B cell (primary cell): ENCODE measurements at regions not wholly inside any gene's neighbourhood (a gene's known extent, or its start where the extent isn't known, plus 50 kb on each side); places are given as distances from the start of the nearest gene placed in this dataset.

ENCODE experiments used
- ATAC-seq: fragments of 200-7000 bp; cut with Tn5 transposase; one replicate; pipeline ENCODE4 v1.10.0; 2021; ENCODE audit warnings: low read depth, mild to moderate bottlenecking, moderate number of reproducible peaks, moderate library complexity
- CTCF ChIA-PET: fragments of 350-600 bp; sonication (Branson Sonifier 250); formaldehyde crosslinking; loops from one replicate; lab custom pipeline; 2021; ENCODE audit warnings: antibody characterized with exemption, inconsistent platforms; lab: Charles Lee
- POLR2A ChIA-PET: fragments of 350-600 bp; sonication (Branson Sonifier 250); formaldehyde crosslinking; loops from one replicate; lab custom pipeline; 2021; ENCODE audit warnings: antibody characterized with exemption; lab: Charles Lee
- DNase-seq: peaks from one replicate; pipeline ENCODE4 v3.0.0; 2013
- H2AFZ ChIP-seq: 2 replicates; pipeline ENCODE4 v1.6.1; 2012; ENCODE audit warnings: mild to moderate bottlenecking, low read depth, low read length; ENCODE audit not compliant: insufficient read depth, poor library complexity, severe bottlenecking
- H3K27ac ChIP-seq, 2 donors: 1 replicate in 1 of 2; 2 replicates in 1 of 2; pipeline ENCODE4 v1.5.1; 2012 to 2013; ENCODE audit warnings: low read length in 2 of 2, mild to moderate bottlenecking in 2 of 2, moderate library complexity in 1 of 2
- H3K27me3 ChIP-seq, 4 experiments: fragments of 200-600 bp in 1 of 4; sonication (generic) in 1 of 4; replicated peaks in 1 of 4; 1 replicate in 2 of 4; 2 replicates in 2 of 4; pipeline versions ENCODE4 v1.6.1 to v1.7.0; 2013 to 2016; ENCODE audit warnings: low read length in 3 of 4, mild to moderate bottlenecking in 2 of 4, mixed read lengths in 1 of 4, moderate library complexity in 1 of 4; ENCODE audit not compliant: insufficient read depth in 4 of 4, control insufficient read depth in 3 of 4; ENCODE audit errors: control extremely low read depth in 1 of 4
- H3K36me3 ChIP-seq, 2 experiments: replicated peaks in 1 of 2; 1 replicate in 1 of 2; 2 replicates in 1 of 2; pipeline versions ENCODE4 v1.6.1 to v1.7.1; 2013; ENCODE audit warnings: low read length in 1 of 2; ENCODE audit not compliant: insufficient read depth in 2 of 2, control insufficient read depth in 1 of 2; ENCODE audit errors: control extremely low read depth in 1 of 2, extremely low read depth in 1 of 2
- H3K4me1 ChIP-seq, 2 donors: fragments of 200-600 bp in 1 of 2; sonication (generic) in 1 of 2; 1 replicate in 1 of 2; 2 replicates in 1 of 2; pipeline versions ENCODE4 v1.5.1 to v1.6.1; 2013 to 2017; ENCODE audit warnings: low read length in 2 of 2; ENCODE audit not compliant: control insufficient read depth in 2 of 2, insufficient read depth in 2 of 2
- H3K4me2 ChIP-seq: replicated peaks from 2 replicates; pipeline ENCODE3; 2012; ENCODE audit warnings: mild to moderate bottlenecking, low read depth, low read length; ENCODE audit not compliant: poor library complexity, severe bottlenecking
- H3K4me3 ChIP-seq, 5 experiments: fragments of 200-600 bp in 1 of 5; sonication (generic) in 1 of 5; 1 replicate in 3 of 5; 2 replicates in 2 of 5; pipeline versions ENCODE4 v1.5.1 to v1.7.0; 2011 to 2016; ENCODE audit warnings: low read length in 4 of 5, mild to moderate bottlenecking in 4 of 5, low read depth in 2 of 5, control low read depth in 1 of 5, moderate library complexity in 1 of 5; ENCODE audit not compliant: insufficient read depth in 1 of 5; ENCODE audit errors: control extremely low read depth in 1 of 5, extremely low read depth in 1 of 5
- H3K79me2 ChIP-seq: fragments of 200-600 bp; sonication (generic); one replicate; pipeline ENCODE4 v1.6.0; 2016; ENCODE audit warnings: low read length; ENCODE audit not compliant: control insufficient read depth, insufficient read depth
- H3K9ac ChIP-seq: fragments of 200-600 bp; sonication (generic); 2 replicates; pipeline ENCODE4 v1.6.1; 2017; ENCODE audit warnings: mild to moderate bottlenecking, low read length, moderate library complexity
- H3K9me3 ChIP-seq, 3 donors: one replicate each; pipeline versions ENCODE4 v1.6.1 to v1.7.1; 2013; ENCODE audit warnings: low read length in 2 of 3; ENCODE audit not compliant: control insufficient read depth in 2 of 3, insufficient read depth in 1 of 3; ENCODE audit errors: control extremely low read depth in 1 of 3
- H4K20me1 ChIP-seq: 2 replicates; pipeline ENCODE4 v1.6.0; 2012; ENCODE audit warnings: mild to moderate bottlenecking, low read length; ENCODE audit not compliant: insufficient read depth, control insufficient read depth, poor library complexity, severe bottlenecking
- H3K27ac Mint-ChIP-seq: one replicate; pipeline ENCODE4 v1.8.0; 2021; ENCODE audit warnings: mixed read lengths
- H3K27me3 Mint-ChIP-seq: one replicate; pipeline ENCODE4 v1.8.0; 2021; ENCODE audit warnings: mixed read lengths
- H3K4me1 Mint-ChIP-seq: one replicate; pipeline ENCODE4 v1.8.0; 2021; ENCODE audit warnings: mixed read lengths
- H3K4me3 Mint-ChIP-seq: one replicate; pipeline ENCODE4 v1.8.0; 2021; ENCODE audit warnings: mixed read lengths
- H3K9me3 Mint-ChIP-seq: one replicate; pipeline ENCODE4 v1.8.0; 2022; ENCODE audit warnings: mixed read lengths; ENCODE audit not compliant: insufficient read depth
- CTCF ChIP-seq: fragments of 200-600 bp; IDR thresholded peaks from one replicate; pipeline ENCODE4 v1.8.0; 2022; ENCODE audit warnings: antibody characterized with exemption, mild to moderate bottlenecking
- EZH2 ChIP-seq: IDR thresholded peaks from 2 replicates; pipeline ENCODE4 v1.6.1; 2012; ENCODE audit warnings: borderline replicate concordance, low read depth, mild to moderate bottlenecking, moderate library complexity, low read length; ENCODE audit not compliant: insufficient read depth, poor library complexity, severe bottlenecking
- WGBS: methylation state at CpG from one replicate; pipeline ENCODE4 v1.1.5; 2013; ENCODE audit warnings: missing lambda C conversion rate; ENCODE audit not compliant: insufficient coverage; 5-methylcytosine and 5-hydroxymethylcytosine counted together
- intact Hi-C: fragments of 100-400 bp; cut with micrococcal nuclease; formaldehyde crosslinking; loops from one replicate; pipeline ENCODE4 v1.10.0; 2022

- POLR2A ChIA-PET: interaction anchor here (0.6 kb wide), 1 partner anchor 480 kb away, joined by 3 read pairs; no protein-coding TSS in a partner anchor
- Histone ChIP-seq H3K4me1 (no peaks in the 10 kb centered on the region), H3K79me2 (no peaks in the 10 kb centered on the region), H3K4me3 (no peak overlapping the region), H3K4me2 (no peak overlapping the region), H2AFZ (no peak overlapping the region), H3K27ac (no peak overlapping the region), H3K9ac (no peak overlapping the region), H3K27me3 (no peaks in the 10 kb centered on the region), H4K20me1 (no peaks in the 10 kb centered on the region), H3K36me3 (no peaks in the 10 kb centered on the region), H3K9me3 (peaks cover 0 to 22% (median 7%) of the 10 kb centered on the region in 3 donors)
- peaks cover 4% of the 10 kb centered on the region for H3K9me3 Mint-ChIP-seq
- DNase-seq (no peak), ATAC-seq (no peak)
- CTCF ChIA-PET: no interaction called here
- H3K4me3 Mint-ChIP-seq: no peak overlapping the region
- no peak overlapping the region for H3K27ac Mint-ChIP-seq
- 71% methylated on average over 10 of the region's 17 CpGs for WGBS
- intact Hi-C loops: no loop called here
- H3K27me3 Mint-ChIP-seq: peaks cover 6% of the 10 kb centered on the region
- H3K4me1 Mint-ChIP-seq: no peaks in the 10 kb centered on the region
- TF ChIP-seq CTCF (no peak), EZH2 (no peak)
Observed at GRCh38 chr6:169862043-169862891, 110.8 kb downstream of the ERMARD start.

- H4K20me1 ChIP-seq: no peaks in the 10 kb centered on the region
- DNase-seq (no peak), ATAC-seq (no peak)
- peaks cover 6% of the 10 kb centered on the region for H3K27me3 Mint-ChIP-seq
- H3K4me3 Mint-ChIP-seq: no peak overlapping the region
- H3K9me3 ChIP-seq: peaks cover 0 to 29% (median 7%) of the 10 kb centered on the region in 3 donors
- H3K36me3 ChIP-seq: no peaks in the 10 kb centered on the region
- no peak overlapping the region for H3K4me3 ChIP-seq
- intact Hi-C loops: no loop called here
- no peaks in the 10 kb centered on the region for H3K79me2 ChIP-seq
- H3K9ac ChIP-seq: no peak overlapping the region
- H3K27ac Mint-ChIP-seq: no peak overlapping the region
- H3K4me2 ChIP-seq: no peak overlapping the region
- no peak overlapping the region for H3K27ac ChIP-seq
- no peak overlapping the region for H2AFZ ChIP-seq
- no peaks in the 10 kb centered on the region for H3K4me1 Mint-ChIP-seq
- 93% methylated on average over 17 of the region's 17 CpGs for WGBS
- H3K27me3 ChIP-seq: no peaks in the 10 kb centered on the region
- peaks cover 4% of the 10 kb centered on the region for H3K9me3 Mint-ChIP-seq
- TF ChIP-seq EZH2 (no peak), CTCF (no peak)
- ChIA-PET POLR2A (interaction anchor here (0.6 kb wide), 1 partner anchor 481 kb away, joined by 3 read pairs; no protein-coding TSS in a partner anchor), CTCF (no interaction called here)
- no peaks in the 10 kb centered on the region for H3K4me1 ChIP-seq
Observed at GRCh38 chr6:169861431-169862042, 110.1 kb downstream of the ERMARD start.
